Nephron (organoid): ENCODE measurements at regions not wholly inside any gene's neighbourhood (a gene's known extent, or its start where the extent isn't known, plus 50 kb on each side); places are given as distances from the start of the nearest gene placed in this dataset.

Source experiments
- H3K27ac Mint-ChIP-seq, 3 experiments: 2 replicates each; pipeline ENCODE4 v1.8.0; 2020; ENCODE audit warnings: mixed read lengths in 3 of 3, mild to moderate bottlenecking in 2 of 3, moderate library complexity in 1 of 3
- H3K27me3 Mint-ChIP-seq: 2 replicates; pipeline ENCODE4 v1.8.0; 2021; ENCODE audit warnings: low read depth, mild to moderate bottlenecking, moderate library complexity, mixed read lengths
- H3K36me3 Mint-ChIP-seq: 2 replicates; pipeline ENCODE4 v1.8.0; 2020; ENCODE audit warnings: low read depth, mixed read lengths
- H3K4me1 Mint-ChIP-seq: 2 replicates; pipeline ENCODE4 v1.8.0; 2020; ENCODE audit warnings: mixed read lengths
- H3K4me3 Mint-ChIP-seq, 3 experiments: 2 replicates each; pipeline ENCODE4 v1.8.0; 2020; ENCODE audit warnings: mild to moderate bottlenecking in 3 of 3, mixed read lengths in 3 of 3, moderate library complexity in 2 of 3
- H3K9me3 Mint-ChIP-seq: 2 replicates; pipeline ENCODE4 v1.8.0; 2020; ENCODE audit warnings: mixed read lengths
- TF ChIP-seq, protein P1 (sequence below), 3 experiments: fragments of 200-600 bp; sonication (generic); IDR thresholded peaks; one replicate each; pipeline ENCODE4 v1.5.0; 2021; ENCODE audit warnings: antibody characterized with exemption in 3 of 3; ENCODE audit not compliant: unreplicated experiment in 3 of 3

- no peaks in the 10 kb centered on the region for H3K36me3 Mint-ChIP-seq
- peaks cover 11% of the 10 kb centered on the region for H3K9me3 Mint-ChIP-seq
- no peaks in the 10 kb centered on the region for H3K27me3 Mint-ChIP-seq
- H3K4me1 Mint-ChIP-seq = peaks cover 4% of the 10 kb centered on the region
- no peak overlapping the region for H3K27ac Mint-ChIP-seq
- TF ChIP-seq, protein P1, sequence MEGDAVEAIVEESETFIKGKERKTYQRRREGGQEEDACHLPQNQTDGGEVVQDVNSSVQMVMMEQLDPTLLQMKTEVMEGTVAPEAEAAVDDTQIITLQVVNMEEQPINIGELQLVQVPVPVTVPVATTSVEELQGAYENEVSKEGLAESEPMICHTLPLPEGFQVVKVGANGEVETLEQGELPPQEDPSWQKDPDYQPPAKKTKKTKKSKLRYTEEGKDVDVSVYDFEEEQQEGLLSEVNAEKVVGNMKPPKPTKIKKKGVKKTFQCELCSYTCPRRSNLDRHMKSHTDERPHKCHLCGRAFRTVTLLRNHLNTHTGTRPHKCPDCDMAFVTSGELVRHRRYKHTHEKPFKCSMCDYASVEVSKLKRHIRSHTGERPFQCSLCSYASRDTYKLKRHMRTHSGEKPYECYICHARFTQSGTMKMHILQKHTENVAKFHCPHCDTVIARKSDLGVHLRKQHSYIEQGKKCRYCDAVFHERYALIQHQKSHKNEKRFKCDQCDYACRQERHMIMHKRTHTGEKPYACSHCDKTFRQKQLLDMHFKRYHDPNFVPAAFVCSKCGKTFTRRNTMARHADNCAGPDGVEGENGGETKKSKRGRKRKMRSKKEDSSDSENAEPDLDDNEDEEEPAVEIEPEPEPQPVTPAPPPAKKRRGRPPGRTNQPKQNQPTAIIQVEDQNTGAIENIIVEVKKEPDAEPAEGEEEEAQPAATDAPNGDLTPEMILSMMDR (IDR thresholded peaks at IDR 0.05; ENCODE audit: unreplicated experiment in 3 of 3) = no peak
- H3K4me3 Mint-ChIP-seq = no peak overlapping the region
Observed at GRCh38 chr16:77070683-77071082, 120.3 kb upstream of the MON1B start.

DNA sequence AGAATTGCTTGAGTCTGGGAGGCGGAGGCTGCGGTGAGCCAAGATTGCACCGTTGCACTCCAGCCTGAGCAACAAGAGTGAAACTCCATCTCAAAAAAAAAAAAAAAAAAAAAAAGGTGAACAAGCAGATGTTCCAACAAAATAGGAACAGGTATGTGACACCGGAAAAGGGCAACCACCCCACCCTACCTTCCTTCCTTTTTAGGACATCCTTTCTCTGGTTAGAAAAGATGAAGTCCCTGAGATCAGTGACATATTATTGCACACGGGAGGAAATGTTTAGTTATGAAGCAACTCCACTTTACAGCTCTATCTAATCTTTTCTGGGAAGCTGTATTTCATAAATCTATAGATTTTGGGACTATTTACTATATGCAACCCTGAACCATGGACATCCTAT, 114.2 kb upstream of the MON1B start:
- no peaks in the 10 kb centered on the region for H3K36me3 Mint-ChIP-seq
- no peaks in the 10 kb centered on the region for H3K4me1 Mint-ChIP-seq
- H3K27ac Mint-ChIP-seq = no peak overlapping the region
- TF ChIP-seq, protein P1 (IDR thresholded peaks at IDR 0.05; ENCODE audit: unreplicated experiment in 3 of 3) = no peak
- H3K9me3 Mint-ChIP-seq = peaks cover 11% of the 10 kb centered on the region
- no peaks in the 10 kb centered on the region for H3K27me3 Mint-ChIP-seq
- H3K4me3 Mint-ChIP-seq = no peak overlapping the region

GRCh38 chr16:77077256-77077922, 113.6 kb upstream of the MON1B start:
- TF ChIP-seq, protein P1 (IDR thresholded peaks at IDR 0.05; ENCODE audit: unreplicated experiment in 3 of 3) = no peak
- H3K4me1 Mint-ChIP-seq = no peaks in the 10 kb centered on the region
- no peak overlapping the region for H3K4me3 Mint-ChIP-seq
- H3K27me3 Mint-ChIP-seq = no peaks in the 10 kb centered on the region
- H3K27ac Mint-ChIP-seq = no peak overlapping the region
- peaks cover 6% of the 10 kb centered on the region for H3K9me3 Mint-ChIP-seq
- no peaks in the 10 kb centered on the region for H3K36me3 Mint-ChIP-seq

DNA sequence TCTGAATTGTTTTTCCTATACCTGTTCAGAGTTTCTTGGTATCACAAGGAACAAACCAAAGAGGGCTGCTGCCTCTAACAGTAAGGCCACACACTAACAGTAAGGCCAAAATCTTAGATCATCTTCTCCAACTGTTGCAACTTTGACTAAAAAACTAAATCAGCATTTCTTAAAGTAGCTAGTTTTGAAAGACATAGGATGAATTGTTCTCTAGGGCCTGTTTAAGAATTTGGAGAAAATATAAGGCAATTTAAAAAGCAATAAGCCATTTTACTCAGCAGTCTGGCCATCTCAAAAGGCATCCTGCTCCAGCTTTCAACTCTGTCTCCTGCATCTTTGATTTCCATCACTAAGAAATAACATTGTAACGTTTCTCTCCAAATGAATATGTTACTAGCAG, 105.0 kb upstream of the MON1B start:
- TF ChIP-seq, protein P1 (IDR thresholded peaks at IDR 0.05; ENCODE audit: unreplicated experiment in 3 of 3) = no peak
- H3K36me3 Mint-ChIP-seq = no peaks in the 10 kb centered on the region
- no peaks in the 10 kb centered on the region for H3K27me3 Mint-ChIP-seq
- no peak overlapping the region for H3K27ac Mint-ChIP-seq
- H3K4me3 Mint-ChIP-seq = no peak overlapping the region
- H3K9me3 Mint-ChIP-seq = no peaks in the 10 kb centered on the region
- no peaks in the 10 kb centered on the region for H3K4me1 Mint-ChIP-seq

DNA sequence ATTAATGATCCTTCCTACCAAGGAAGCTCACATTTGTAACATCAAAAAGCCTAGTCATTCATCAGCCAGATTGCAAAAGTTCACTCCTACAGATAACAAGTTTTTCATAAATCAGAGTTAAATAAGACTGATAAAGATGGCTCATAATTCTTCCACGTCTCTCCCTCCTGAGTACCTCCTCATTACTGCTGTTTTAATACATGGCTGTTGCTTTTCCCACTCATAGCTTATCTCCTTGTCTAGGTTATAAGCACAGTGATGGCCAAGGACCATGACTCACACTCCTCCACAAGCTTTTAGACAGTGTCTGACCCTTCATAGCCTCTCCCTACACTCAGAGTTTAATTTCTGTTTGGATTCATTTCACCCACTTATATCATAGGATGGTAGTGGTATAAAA, 100.9 kb upstream of the MON1B start:
- H3K27ac Mint-ChIP-seq = no peak overlapping the region
- no peak overlapping the region for H3K4me3 Mint-ChIP-seq
- no peaks in the 10 kb centered on the region for H3K4me1 Mint-ChIP-seq
- TF ChIP-seq, protein P1 (IDR thresholded peaks at IDR 0.05; ENCODE audit: unreplicated experiment in 3 of 3) = no peak
- H3K27me3 Mint-ChIP-seq = no peaks in the 10 kb centered on the region
- H3K36me3 Mint-ChIP-seq = no peaks in the 10 kb centered on the region
- no peaks in the 10 kb centered on the region for H3K9me3 Mint-ChIP-seq

GRCh38 chr16:77093309-77093708, 97.7 kb upstream of the MON1B start:
- Mint-ChIP-seq H3K27ac (no peak overlapping the region), H3K4me3 (no peak overlapping the region), H3K27me3 (no peaks in the 10 kb centered on the region), H3K9me3 (no peaks in the 10 kb centered on the region), H3K36me3 (no peaks in the 10 kb centered on the region), H3K4me1 (no peaks in the 10 kb centered on the region)
- TF ChIP-seq, protein P1 (IDR thresholded peaks at IDR 0.05; ENCODE audit: unreplicated experiment in 3 of 3) = no peak
